Left ventricle myocardium inferior (tissue), 1 donor: ENCODE measurements at regions not wholly inside any gene's neighbourhood (a gene's known extent, or its start where the extent isn't known, plus 50 kb on each side); places are given as distances from the start of the nearest gene placed in this dataset.

Experiments
- DNase-seq: peaks from one replicate; pipeline ENCODE4 v3.0.0-alpha.2; 2020
- H3K27ac ChIP-seq: fragments of 200-600 bp; replicated peaks from 2 replicates; pipeline ENCODE4 v1.8.0; 2021
- H3K27me3 ChIP-seq: fragments of 200-600 bp; 2 replicates; pipeline ENCODE4 v1.8.0; 2021; ENCODE audit warnings: low read depth
- H3K36me3 ChIP-seq: fragments of 200-600 bp; 2 replicates; pipeline ENCODE4 v1.8.0; 2021
- H3K4me1 ChIP-seq: fragments of 200-600 bp; 2 replicates; pipeline ENCODE4 v1.8.0; 2021
- H3K4me3 ChIP-seq: fragments of 200-600 bp; 2 replicates; pipeline ENCODE4 v1.8.0; 2021; ENCODE audit warnings: mild to moderate bottlenecking, moderate library complexity
- H3K9me3 ChIP-seq: fragments of 200-600 bp; replicated peaks from 2 replicates; pipeline ENCODE4 v1.8.0; 2021
- CTCF ChIP-seq: fragments of 200-600 bp; IDR thresholded peaks from 2 replicates; pipeline ENCODE4 v1.8.0; 2021; ENCODE audit warnings: antibody characterized with exemption, mild to moderate bottlenecking, borderline replicate concordance
- intact Hi-C: fragments of 100-400 bp; cut with micrococcal nuclease; formaldehyde crosslinking; loops from one replicate; pipeline ENCODE4 v1.11.0; 2022
- donor health status: DM: no; HTN: yes; CAD: no; lungs with severe emphysema.

GRCh38 chr4:156322592-156322991, 368.9 kb upstream of the CTSO start:
- H3K9me3 ChIP-seq: peaks cover 5% of the 10 kb centered on the region

GRCh38 chr4:156321203-156321602, 367.5 kb upstream of the CTSO start:
- peaks cover 13% of the 10 kb centered on the region for H3K9me3 ChIP-seq
- H3K36me3 ChIP-seq: no peaks in the 10 kb centered on the region
- DNase-seq: no peak
- no peak for TF ChIP-seq CTCF
- no peak overlapping the region for H3K27ac ChIP-seq
- H3K27me3 ChIP-seq: no peaks in the 10 kb centered on the region
- intact Hi-C loops: no loop called here
- no peaks in the 10 kb centered on the region for H3K4me1 ChIP-seq
- no peak overlapping the region for H3K4me3 ChIP-seq

More at GRCh38 chr4:156322592-156322991, 368.9 kb upstream of the CTSO start:
- no peaks in the 10 kb centered on the region for H3K27me3 ChIP-seq
- H3K27ac ChIP-seq: no peak overlapping the region
- DNase-seq: no peak
- H3K4me1 ChIP-seq: no peaks in the 10 kb centered on the region
- H3K4me3 ChIP-seq: no peak overlapping the region
- H3K36me3 ChIP-seq: no peaks in the 10 kb centered on the region
- intact Hi-C loops: no loop called here
- TF ChIP-seq CTCF: no peak

- intact Hi-C loops: no loop called here
- Histone ChIP-seq H3K4me3 (no peak overlapping the region), H3K27ac (no peak overlapping the region), H3K4me1 (no peaks in the 10 kb centered on the region), H3K36me3 (no peaks in the 10 kb centered on the region), H3K27me3 (no peaks in the 10 kb centered on the region), H3K9me3 (peaks cover 13% of the 10 kb centered on the region)
- TF ChIP-seq CTCF: no peak
- DNase-seq: no peak
These were observed 359.8 kb upstream of the CTSO start for GRCh38 chr4:156313497-156313896.

GRCh38 chr4:156312261-156312847, 358.7 kb upstream of the CTSO start:
- intact Hi-C loops: no loop called here
- no peak for DNase-seq

GRCh38 chr4:156309031-156309430, 355.4 kb upstream of the CTSO start:
- no peak for DNase-seq
- H3K27me3 ChIP-seq: no peaks in the 10 kb centered on the region
- no peak overlapping the region for H3K4me3 ChIP-seq
- H3K4me1 ChIP-seq: no peaks in the 10 kb centered on the region
- intact Hi-C loops: no loop called here
- no peak for TF ChIP-seq CTCF
- no peaks in the 10 kb centered on the region for H3K36me3 ChIP-seq
- H3K9me3 ChIP-seq: no peaks in the 10 kb centered on the region
- H3K27ac ChIP-seq: no peak overlapping the region

More at GRCh38 chr4:156312261-156312847, 358.7 kb upstream of the CTSO start:
- Histone ChIP-seq H3K36me3 (no peaks in the 10 kb centered on the region), H3K27me3 (no peaks in the 10 kb centered on the region), H3K27ac (no peak overlapping the region), H3K9me3 (peaks cover 5% of the 10 kb centered on the region), H3K4me3 (no peak overlapping the region), H3K4me1 (no peaks in the 10 kb centered on the region)
- TF ChIP-seq CTCF: no peak

- H3K27ac ChIP-seq: no peak overlapping the region
- DNase-seq: no peak
- no peaks in the 10 kb centered on the region for H3K27me3 ChIP-seq
- H3K36me3 ChIP-seq: no peaks in the 10 kb centered on the region
- H3K9me3 ChIP-seq: no peaks in the 10 kb centered on the region
- intact Hi-C loops: no loop called here
- H3K4me3 ChIP-seq: no peak overlapping the region
- no peaks in the 10 kb centered on the region for H3K4me1 ChIP-seq
- no peak for TF ChIP-seq CTCF
These were observed 350.0 kb upstream of the CTSO start for GRCh38 chr4:156303708-156304107.
